ENCODE measurements at regions not wholly inside any gene's neighbourhood (a gene's known extent, or its start where the extent isn't known, plus 50 kb on each side); places are given as distances from the start of the nearest gene placed in this dataset.
A peak's percentile ranks its signal among the peaks of the same experiment; 100 is the strongest.
"Not testable (repeated sequence)": the region's sequence is repeated elsewhere in the genome, so short reads cannot be mapped to it uniquely, and the experiment has no call there.

DNA sequence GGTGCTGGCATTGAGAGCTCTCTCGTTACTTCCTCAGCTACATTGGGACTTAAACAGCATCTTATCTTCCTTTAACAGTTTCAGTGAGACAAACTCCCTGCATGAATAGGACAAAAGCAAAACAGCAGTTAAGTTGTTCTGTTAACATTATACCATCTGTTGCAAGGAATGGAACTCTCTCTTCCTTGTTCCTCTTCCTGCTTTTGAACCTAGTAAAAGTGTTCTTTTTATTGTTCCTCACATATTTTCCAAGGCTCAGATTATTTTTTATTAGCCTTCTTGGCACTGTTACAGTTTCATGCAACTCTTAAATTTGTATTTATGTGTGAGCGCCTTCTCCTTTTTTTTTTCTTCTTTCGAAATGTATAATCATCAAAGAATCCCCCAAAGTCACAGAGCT is 202.6 kb upstream of the UFM1 start:
- no peak for DNase-seq

DNA sequence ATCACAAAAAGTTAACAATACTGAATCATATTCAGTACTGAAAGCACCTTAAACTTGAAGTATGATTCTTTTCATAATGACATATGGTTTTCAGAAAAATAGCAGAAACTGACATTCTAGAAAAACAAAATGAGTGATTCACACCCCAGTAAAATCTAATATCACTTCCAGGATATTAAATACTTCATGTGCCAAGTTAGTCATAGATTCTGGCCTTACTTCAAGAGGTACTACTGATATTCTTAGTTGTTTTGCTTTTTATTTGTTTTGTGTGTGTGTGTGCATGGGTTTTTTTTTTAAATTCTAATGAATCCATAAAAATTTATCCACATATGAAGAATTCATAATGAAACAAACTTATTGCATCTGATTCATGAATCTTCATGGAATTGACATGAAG is 207.9 kb upstream of the UFM1 start:
- DNase-seq: no peak

- no peak for DNase-seq
Observed at GRCh38 chr13:38135592-38135991, 214.1 kb upstream of the UFM1 start.

DNA sequence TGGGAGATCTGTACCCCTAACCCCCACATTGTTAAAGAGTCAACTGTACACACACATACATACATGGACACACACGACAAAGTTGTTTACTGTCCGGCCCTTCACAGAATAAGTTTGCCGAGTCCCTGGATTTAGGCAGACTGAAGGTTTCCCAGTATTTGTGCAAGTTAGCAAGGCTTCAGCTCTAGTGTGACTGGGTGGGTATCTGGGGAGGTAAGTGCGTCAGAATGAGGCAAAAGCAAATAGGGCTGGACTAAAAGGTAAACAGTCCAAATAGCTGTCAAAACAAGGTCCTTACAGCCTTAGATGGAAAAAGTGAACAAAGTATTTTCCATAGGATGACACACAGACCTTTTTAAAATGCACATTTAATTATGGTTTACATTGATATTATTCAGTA is 228.4 kb upstream of the UFM1 start:
- no peak for DNase-seq

DNA sequence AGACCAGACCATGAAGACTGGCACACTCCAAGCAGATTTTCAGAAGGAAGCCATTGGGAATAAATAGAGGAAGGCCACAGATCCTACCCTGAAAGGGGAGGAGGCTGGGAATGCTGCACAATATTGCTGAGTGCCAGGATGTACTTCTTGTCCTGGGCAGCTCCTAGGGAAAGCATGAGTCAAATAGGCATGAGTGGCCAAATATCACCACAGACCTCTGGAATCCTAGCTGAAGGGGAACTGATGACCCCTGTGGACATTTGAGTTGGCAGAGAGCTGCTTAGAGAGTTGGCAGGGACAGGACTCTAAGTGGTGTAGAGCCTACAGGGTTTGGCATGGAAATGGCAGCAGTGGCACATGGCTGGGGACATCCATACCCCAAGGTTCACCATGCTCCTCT is 234.3 kb upstream of the TRPC4 start:
- no peak for DNase-seq

DNA sequence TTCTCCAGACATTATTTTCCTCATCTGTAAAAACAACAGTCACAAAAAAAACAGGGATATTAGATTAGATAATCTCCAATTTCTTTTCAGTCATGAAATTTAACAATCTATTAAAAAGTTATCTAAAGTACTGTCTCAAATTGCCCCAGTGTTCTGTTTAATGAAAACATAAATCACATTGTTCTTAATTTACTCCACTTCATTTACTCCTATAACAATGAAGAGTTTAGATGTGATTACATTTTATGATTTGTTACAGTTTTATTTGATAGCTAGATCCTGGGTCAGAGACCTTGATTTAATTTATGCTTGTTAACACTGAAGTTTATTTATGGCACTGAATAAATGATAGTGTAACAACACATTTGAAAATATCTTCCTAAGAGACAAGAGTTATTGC is 230.2 kb upstream of the TRPC4 start:
- no peak for DNase-seq

- DNase-seq: no peak
Observed at GRCh38 chr13:38093425-38093824, 223.9 kb upstream of the TRPC4 start.

- no peak for DNase-seq
Observed at GRCh38 chr13:38090913-38091312, 221.3 kb upstream of the TRPC4 start.

GRCh38 chr13:38086721-38087120 is 217.1 kb upstream of the TRPC4 start:
- DNase-seq: no peak

- DNase-seq: no peak
Observed at GRCh38 chr13:38086013-38086412, 216.4 kb upstream of the TRPC4 start.

DNA sequence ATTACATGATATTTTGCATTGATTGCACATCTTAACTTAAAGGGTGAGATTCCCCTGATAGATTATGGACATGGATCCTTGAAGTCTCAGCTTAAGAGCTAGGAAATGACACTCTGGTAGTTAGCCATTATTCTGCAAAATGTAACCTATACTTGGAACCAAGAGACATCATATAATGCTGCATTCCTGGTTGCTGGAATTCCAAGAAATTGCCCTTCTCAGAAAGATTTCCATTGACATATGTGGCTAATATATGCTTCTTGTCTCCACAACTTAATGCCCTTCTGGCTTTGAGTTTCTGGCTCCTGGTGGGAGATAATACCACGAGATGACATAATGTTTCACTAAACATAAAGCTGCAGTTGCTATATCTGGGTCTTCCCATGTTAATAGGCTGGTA is 204.4 kb upstream of the TRPC4 start:
- DNase-seq: no peak

- no peak for DNase-seq
Observed at GRCh38 chr13:38072696-38073095, 203.1 kb upstream of the TRPC4 start.

GRCh38 chr13:38071340-38071739 is 201.8 kb upstream of the TRPC4 start:
- DNase-seq: not testable (repeated sequence)

DNA sequence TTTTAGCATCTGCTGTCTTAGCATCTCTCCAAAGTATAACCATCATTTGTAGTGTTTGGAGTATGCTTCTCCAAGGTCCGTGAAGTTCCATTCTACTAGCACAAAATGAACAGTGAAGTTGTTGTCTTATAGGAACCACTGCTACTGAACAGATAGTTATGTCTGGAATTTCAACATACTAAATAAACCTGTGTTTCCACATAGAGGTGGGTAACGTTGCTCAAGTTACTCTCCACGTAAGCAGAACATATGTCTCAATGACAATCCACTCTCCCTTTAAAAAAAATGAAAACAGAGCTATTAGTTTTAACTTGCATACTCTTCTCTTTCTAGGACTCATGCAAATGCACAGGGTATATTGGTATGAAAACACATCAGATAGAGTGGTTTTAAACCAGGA is 184.3 kb upstream of the TRPC4 start:
- no peak for DNase-seq

- DNase-seq: no peak
Observed at GRCh38 chr13:38046049-38046376, 176.4 kb upstream of the TRPC4 start.

DNA sequence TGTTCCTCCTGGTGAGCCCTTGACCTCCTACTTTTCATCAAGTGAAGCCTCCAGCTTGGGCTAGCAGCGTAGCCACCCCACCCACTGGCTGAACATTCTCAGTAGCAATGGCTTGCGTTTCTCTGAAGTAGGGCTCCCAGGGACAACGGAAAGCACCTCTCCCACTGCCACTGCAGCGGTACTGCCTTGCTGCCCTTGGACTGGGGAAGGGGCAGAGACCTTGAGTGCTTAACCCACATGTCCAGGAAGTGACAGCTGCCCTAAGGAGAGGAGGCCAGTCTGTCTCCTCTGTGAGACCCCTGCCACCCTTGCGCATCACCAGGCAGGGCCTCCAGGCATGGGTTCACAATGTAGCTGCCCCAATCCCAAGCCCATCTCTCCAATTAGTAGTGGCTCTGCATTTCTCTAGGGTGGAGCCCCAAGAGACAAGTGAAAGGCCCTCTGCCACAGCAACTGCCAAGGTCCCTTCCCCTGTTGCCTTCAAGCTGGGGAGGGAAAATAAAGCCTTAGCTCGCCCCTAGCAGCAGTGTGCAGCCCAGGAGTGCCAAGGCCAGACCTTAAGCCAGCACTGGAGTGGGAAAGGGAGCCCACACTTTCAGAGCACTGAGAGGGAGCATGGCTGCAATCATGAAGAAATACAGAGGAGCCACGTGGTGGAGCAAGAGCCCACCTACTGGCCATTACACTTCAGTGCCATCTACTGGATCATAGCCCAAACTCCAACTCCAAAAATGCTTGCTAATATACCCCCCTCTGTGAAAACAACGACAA is 175.9 kb upstream of the TRPC4 start:
- DNase-seq: no peak

- DNase-seq: no peak
Observed at GRCh38 chr13:38044067-38044466, 174.5 kb upstream of the TRPC4 start.

DNA sequence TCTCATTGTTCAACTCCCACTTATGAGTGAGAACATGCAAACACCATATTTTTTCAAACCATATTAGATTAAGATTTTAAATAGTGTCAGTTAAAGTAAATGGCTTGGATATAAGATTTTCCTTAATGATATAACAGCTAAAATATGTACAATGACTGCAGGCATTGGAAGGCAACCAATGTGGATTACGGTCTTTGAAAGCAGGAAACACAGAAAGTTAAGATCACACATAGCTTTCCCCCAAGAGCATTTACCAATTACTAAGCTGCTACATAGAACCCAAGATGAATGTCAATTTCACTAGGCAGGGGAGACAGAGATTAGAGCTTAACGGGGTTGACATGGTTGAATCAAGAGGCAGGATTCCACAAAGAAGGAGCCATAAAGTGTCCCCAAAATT is 173.2 kb upstream of the TRPC4 start:
- DNase-seq: no peak

- DNase-seq: no peak
Observed at GRCh38 chr13:38024431-38024830, 154.9 kb upstream of the TRPC4 start.

- DNase-seq: no peak
Observed at GRCh38 chr13:38017320-38017719, 147.7 kb upstream of the TRPC4 start.

GRCh38 chr13:38013676-38014075 is 144.1 kb upstream of the TRPC4 start:
- peak in 1 of 5 experiments; percentile 19 for DNase-seq

GRCh38 chr13:38012096-38012495 is 142.5 kb upstream of the TRPC4 start:
- DNase-seq: no peak

DNA sequence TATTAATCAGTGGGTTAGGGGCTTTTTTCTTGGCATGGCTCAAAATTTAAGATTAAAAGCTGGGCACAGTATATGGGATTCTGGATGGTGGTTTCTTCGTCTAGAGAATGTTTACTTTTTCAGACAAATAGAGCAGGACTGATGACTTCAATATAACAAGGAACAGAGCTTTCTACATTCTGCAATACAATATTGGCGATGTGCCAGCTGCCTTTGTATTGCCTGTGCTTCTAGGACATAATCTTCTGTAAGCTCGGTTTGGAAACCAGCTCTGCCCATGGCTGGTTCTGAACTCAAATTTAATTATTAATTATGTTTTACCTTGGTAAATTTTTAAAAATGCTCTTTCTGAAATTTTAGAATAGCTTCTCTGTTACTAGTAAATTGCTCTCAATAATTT is 139.1 kb upstream of the TRPC4 start:
- DNase-seq: no peak

GRCh38 chr13:38002606-38003005 is 133.0 kb upstream of the TRPC4 start:
- no peak for DNase-seq

DNA sequence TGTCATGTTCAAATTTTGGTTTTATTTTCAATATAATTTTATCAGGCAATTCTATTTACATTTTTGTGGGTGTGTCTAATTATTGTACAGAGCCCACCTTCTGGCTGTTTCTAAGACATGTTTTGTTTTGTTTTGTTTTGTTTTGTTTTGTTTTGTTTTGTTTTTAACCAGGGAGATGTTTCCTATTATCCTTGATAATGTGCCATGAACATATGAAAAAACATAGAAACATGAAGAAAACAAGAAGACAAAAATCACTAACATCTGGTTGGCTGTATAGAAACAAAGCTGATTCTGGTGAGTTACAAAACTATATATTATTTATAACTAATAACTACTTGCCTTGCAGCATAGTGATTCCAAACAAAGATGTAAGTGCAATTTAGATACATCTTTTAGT is 128.1 kb upstream of the TRPC4 start:
- no peak for DNase-seq

Data from T-helper 2 cell (primary cell).